SK-N-SH treated with all-trans-retinoic acid at 6 μM for 48 hours (cell line): ENCODE measurements at regions not wholly inside any gene's neighbourhood (a gene's known extent, or its start where the extent isn't known, plus 50 kb on each side); places are given as distances from the start of the nearest gene placed in this dataset.

Experiments used
- ATAC-seq: fragments of 200-7000 bp; cut with Tn5 transposase; 3 replicates; pipeline ENCODE4 v1.9.1; 2020; ENCODE audit warnings: mild to moderate bottlenecking, moderate library complexity
- ARNTL ChIP-seq: fragments of 450-650 bp; formaldehyde crosslinking; IDR thresholded peaks from 2 replicates; pipeline ENCODE4 v1.5.0; 2020; ENCODE audit warnings: low read depth, mild to moderate bottlenecking, moderate library complexity, borderline replicate concordance
- BACH2 ChIP-seq: fragments of 250-450 bp; sonication (Bioruptor Pico); IDR thresholded peaks from 2 replicates; pipeline ENCODE4 v1.9.0; 2021; ENCODE audit warnings: mild to moderate bottlenecking, borderline replicate concordance
- CREB5 ChIP-seq: fragments of 250-450 bp; sonication (Bioruptor Pico); IDR thresholded peaks from 2 replicates; pipeline ENCODE4 v1.5.1; 2020; ENCODE audit warnings: low read depth, mild to moderate bottlenecking, moderate library complexity
- CSDC2 ChIP-seq: fragments of 250-450 bp; sonication (Bioruptor Pico); IDR thresholded peaks from 2 replicates; pipeline ENCODE4 v1.5.0; 2020; ENCODE audit warnings: mild to moderate bottlenecking, moderate library complexity
- CSRNP3 ChIP-seq: fragments of 250-450 bp; sonication (Bioruptor Pico); IDR thresholded peaks from 2 replicates; pipeline ENCODE4 v1.5.1; 2021; ENCODE audit warnings: mild to moderate bottlenecking, moderate library complexity
- ESRRG ChIP-seq: fragments of 250-450 bp; sonication (Bioruptor Pico); IDR thresholded peaks from 2 replicates; pipeline ENCODE4 v1.6.1; 2021; ENCODE audit warnings: mild to moderate bottlenecking
- GLIS3 ChIP-seq: fragments of 250-450 bp; sonication (Bioruptor Pico); IDR thresholded peaks from 2 replicates; pipeline ENCODE4 v1.5.0; 2020; ENCODE audit warnings: mild to moderate bottlenecking, moderate library complexity
- ISL1 ChIP-seq: fragments of 250-450 bp; sonication (Bioruptor Pico); IDR thresholded peaks from 2 replicates; pipeline ENCODE4 v2.1.2; 2022; ENCODE audit warnings: mild to moderate bottlenecking, moderate library complexity
- OSR1 ChIP-seq: fragments of 250-450 bp; sonication (Bioruptor Pico); IDR thresholded peaks from 2 replicates; pipeline ENCODE4 v1.8.0; 2022; ENCODE audit warnings: moderate library complexity, mild to moderate bottlenecking, inconsistent platforms
- PPARA ChIP-seq: fragments of 250-450 bp; sonication (Bioruptor Pico); IDR thresholded peaks from 2 replicates; pipeline ENCODE4 v1.5.0; 2020; ENCODE audit warnings: mild to moderate bottlenecking, borderline replicate concordance
- RARB ChIP-seq: fragments of 250-450 bp; sonication (Bioruptor Pico); IDR thresholded peaks from 2 replicates; pipeline ENCODE4 v1.8.0; 2021; ENCODE audit warnings: mild to moderate bottlenecking, moderate library complexity
- SNAI2 ChIP-seq: fragments of 250-450 bp; sonication (Bioruptor Pico); IDR thresholded peaks from 2 replicates; pipeline ENCODE4 v1.5.0; 2020; ENCODE audit warnings: mild to moderate bottlenecking, moderate library complexity
- TOX ChIP-seq: fragments of 250-450 bp; sonication (Bioruptor Pico); IDR thresholded peaks from 2 replicates; pipeline ENCODE4 v1.8.0; 2021; ENCODE audit warnings: mild to moderate bottlenecking, moderate library complexity, borderline replicate concordance
- ZC3H10 ChIP-seq: fragments of 250-450 bp; sonication (Bioruptor Pico); IDR thresholded peaks from 2 replicates; pipeline ENCODE4 v1.5.1; 2021; ENCODE audit warnings: mild to moderate bottlenecking, moderate library complexity
- ZFP3 ChIP-seq: fragments of 250-450 bp; sonication (Bioruptor Pico); IDR thresholded peaks from 2 replicates; pipeline ENCODE4 v1.5.0; 2020; ENCODE audit warnings: mild to moderate bottlenecking, moderate library complexity
- ZFP30 ChIP-seq: fragments of 450-650 bp; formaldehyde crosslinking; IDR thresholded peaks from 2 replicates; pipeline ENCODE4 v1.5.0; 2022; ENCODE audit warnings: mild to moderate bottlenecking, moderate library complexity
- ZNF565 ChIP-seq: fragments of 450-650 bp; formaldehyde crosslinking; conservative IDR thresholded peaks from 2 replicates; pipeline ENCODE4 v1.5.0; 2020; ENCODE audit warnings: low read depth, mild to moderate bottlenecking, moderate library complexity
- ZNF70 ChIP-seq: fragments of 450-650 bp; formaldehyde crosslinking; IDR thresholded peaks from 2 replicates; pipeline ENCODE4 v1.5.0; 2020; ENCODE audit warnings: mild to moderate bottlenecking, moderate library complexity
- ZNF8 ChIP-seq: fragments of 450-650 bp; formaldehyde crosslinking; IDR thresholded peaks from 2 replicates; pipeline ENCODE4 v1.5.0; 2020; ENCODE audit warnings: mild to moderate bottlenecking, moderate library complexity
- TF ChIP-seq, protein P1 (sequence below): fragments of 250-450 bp; sonication (Bioruptor Pico); IDR thresholded peaks from 2 replicates; pipeline ENCODE4 v1.8.0; 2020; ENCODE audit warnings: mild to moderate bottlenecking, moderate library complexity, borderline replicate concordance
- TF ChIP-seq, protein P2 (sequence below): fragments of 250-450 bp; sonication (Bioruptor Pico); IDR thresholded peaks from 2 replicates; pipeline ENCODE4 v1.5.0; 2020; ENCODE audit warnings: mild to moderate bottlenecking, moderate library complexity
- TF ChIP-seq, protein P3 (sequence below): fragments of 250-450 bp; sonication (Bioruptor Pico); IDR thresholded peaks from 2 replicates; pipeline ENCODE4 v1.8.0; 2021; ENCODE audit warnings: low read depth, mild to moderate bottlenecking, moderate library complexity, borderline replicate concordance

DNA sequence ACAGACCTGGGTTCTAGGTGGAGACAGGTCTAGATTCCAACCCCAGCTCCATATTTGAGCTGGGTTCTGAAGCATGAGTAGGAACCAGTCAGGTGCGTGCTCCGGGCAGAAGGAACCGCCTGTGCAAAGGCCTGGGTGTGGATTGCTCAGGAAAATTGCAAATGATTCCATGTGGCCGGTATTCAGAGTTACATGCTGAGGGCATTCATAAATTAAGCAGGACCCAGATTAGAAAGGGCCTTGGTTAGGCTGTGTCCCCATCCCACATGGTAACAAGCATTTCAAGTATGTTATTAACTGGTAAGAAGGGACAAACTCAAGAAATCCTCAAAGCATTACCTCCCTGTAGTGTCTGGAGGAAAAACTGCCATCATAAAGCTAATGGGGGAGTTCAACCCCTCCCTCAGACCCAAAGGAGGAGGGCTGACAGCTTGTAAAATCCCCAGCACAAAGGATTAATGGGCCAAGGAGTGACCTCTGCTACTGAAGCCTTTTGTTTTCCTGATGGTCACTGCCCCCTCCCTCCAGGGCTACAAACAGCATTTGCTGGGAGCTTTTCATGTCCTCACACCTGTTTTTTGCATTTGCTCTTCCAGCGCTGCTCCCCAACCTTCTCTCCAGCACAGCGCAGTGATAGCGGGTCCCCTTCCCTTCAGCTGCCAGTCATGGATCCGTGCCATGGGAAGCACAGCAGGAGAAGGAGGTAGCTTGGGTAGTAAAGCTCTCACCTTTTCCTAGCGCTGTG, 218.0 kb downstream of the C16orf95 start:
- TF ChIP-seq, protein P1, sequence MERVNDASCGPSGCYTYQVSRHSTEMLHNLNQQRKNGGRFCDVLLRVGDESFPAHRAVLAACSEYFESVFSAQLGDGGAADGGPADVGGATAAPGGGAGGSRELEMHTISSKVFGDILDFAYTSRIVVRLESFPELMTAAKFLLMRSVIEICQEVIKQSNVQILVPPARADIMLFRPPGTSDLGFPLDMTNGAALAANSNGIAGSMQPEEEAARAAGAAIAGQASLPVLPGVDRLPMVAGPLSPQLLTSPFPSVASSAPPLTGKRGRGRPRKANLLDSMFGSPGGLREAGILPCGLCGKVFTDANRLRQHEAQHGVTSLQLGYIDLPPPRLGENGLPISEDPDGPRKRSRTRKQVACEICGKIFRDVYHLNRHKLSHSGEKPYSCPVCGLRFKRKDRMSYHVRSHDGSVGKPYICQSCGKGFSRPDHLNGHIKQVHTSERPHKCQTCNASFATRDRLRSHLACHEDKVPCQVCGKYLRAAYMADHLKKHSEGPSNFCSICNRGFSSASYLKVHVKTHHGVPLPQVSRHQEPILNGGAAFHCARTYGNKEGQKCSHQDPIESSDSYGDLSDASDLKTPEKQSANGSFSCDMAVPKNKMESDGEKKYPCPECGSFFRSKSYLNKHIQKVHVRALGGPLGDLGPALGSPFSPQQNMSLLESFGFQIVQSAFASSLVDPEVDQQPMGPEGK (CRISPR knock-in tag), result no peak
- TF ChIP-seq BACH2 (CRISPR knock-in tag), result no peak
- TF ChIP-seq, protein P2, sequence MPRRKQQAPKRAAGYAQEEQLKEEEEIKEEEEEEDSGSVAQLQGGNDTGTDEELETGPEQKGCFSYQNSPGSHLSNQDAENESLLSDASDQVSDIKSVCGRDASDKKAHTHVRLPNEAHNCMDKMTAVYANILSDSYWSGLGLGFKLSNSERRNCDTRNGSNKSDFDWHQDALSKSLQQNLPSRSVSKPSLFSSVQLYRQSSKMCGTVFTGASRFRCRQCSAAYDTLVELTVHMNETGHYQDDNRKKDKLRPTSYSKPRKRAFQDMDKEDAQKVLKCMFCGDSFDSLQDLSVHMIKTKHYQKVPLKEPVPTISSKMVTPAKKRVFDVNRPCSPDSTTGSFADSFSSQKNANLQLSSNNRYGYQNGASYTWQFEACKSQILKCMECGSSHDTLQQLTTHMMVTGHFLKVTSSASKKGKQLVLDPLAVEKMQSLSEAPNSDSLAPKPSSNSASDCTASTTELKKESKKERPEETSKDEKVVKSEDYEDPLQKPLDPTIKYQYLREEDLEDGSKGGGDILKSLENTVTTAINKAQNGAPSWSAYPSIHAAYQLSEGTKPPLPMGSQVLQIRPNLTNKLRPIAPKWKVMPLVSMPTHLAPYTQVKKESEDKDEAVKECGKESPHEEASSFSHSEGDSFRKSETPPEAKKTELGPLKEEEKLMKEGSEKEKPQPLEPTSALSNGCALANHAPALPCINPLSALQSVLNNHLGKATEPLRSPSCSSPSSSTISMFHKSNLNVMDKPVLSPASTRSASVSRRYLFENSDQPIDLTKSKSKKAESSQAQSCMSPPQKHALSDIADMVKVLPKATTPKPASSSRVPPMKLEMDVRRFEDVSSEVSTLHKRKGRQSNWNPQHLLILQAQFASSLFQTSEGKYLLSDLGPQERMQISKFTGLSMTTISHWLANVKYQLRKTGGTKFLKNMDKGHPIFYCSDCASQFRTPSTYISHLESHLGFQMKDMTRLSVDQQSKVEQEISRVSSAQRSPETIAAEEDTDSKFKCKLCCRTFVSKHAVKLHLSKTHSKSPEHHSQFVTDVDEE (CRISPR knock-in tag), result no peak
- TF ChIP-seq ESRRG (CRISPR knock-in tag), result no peak
- TF ChIP-seq ZNF565 (CRISPR knock-in tag), result no peak
- no peak for TF ChIP-seq PPARA
- no peak for TF ChIP-seq OSR1 (CRISPR knock-in tag)
- no peak for TF ChIP-seq SNAI2 (CRISPR knock-in tag)
- TF ChIP-seq GLIS3, result no peak
- TF ChIP-seq ZNF8 (CRISPR knock-in tag), result no peak
- no peak for TF ChIP-seq ZNF70
- no peak for TF ChIP-seq ZFP30
- TF ChIP-seq TOX (CRISPR knock-in tag), result no peak
- no peak for ATAC-seq

DNA sequence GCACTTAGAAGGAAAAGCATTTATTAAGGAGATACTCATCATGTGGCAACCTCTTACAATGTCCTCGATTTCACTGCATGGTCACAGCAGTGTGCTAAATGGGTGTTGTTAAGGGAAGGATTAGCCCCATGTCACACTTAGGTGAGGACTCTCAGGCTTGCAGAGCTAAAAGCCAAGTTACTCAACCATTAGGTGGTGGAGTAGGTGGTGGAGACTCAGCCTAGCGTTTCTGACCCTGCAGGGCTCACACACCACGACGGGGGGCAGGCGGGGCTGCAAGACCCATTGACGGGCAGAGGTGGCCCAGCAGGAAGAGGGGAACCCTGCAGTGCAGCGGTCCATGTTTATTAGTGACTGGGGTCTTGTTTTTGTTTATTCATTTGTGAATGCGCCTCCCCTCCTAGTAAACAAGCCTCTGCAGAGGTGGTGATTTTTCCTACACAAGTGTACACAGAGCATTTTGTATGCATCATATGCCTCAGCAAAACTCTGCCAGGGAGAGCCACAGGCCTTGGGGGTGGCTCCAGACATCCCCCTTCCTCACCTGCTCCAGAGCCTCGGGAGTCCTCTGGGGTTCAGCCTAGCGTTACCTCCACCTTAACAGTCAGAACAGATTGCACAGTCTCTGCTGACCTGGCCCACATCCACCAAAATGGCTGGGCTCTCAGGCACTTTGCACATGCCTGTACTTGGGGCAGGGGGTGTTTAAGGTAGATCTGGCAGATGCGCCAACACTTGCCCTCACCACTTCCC, 216.7 kb downstream of the C16orf95 start:
- no peak for ATAC-seq
- TF ChIP-seq, protein P3, sequence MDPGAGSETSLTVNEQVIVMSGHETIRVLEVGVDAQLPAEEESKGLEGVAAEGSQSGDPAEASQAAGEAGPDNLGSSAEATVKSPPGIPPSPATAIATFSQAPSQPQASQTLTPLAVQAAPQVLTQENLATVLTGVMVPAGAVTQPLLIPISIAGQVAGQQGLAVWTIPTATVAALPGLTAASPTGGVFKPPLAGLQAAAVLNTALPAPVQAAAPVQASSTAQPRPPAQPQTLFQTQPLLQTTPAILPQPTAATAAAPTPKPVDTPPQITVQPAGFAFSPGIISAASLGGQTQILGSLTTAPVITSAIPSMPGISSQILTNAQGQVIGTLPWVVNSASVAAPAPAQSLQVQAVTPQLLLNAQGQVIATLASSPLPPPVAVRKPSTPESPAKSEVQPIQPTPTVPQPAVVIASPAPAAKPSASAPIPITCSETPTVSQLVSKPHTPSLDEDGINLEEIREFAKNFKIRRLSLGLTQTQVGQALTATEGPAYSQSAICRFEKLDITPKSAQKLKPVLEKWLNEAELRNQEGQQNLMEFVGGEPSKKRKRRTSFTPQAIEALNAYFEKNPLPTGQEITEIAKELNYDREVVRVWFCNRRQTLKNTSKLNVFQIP, result no peak
- TF ChIP-seq, protein P2 (CRISPR knock-in tag), result no peak
- TF ChIP-seq GLIS3 (no peak), ZFP3 (no peak), OSR1 (CRISPR knock-in tag) (no peak), CREB5 (CRISPR knock-in tag) (no peak), CSRNP3 (CRISPR knock-in tag) (no peak), ESRRG (CRISPR knock-in tag) (no peak), ZNF8 (CRISPR knock-in tag) (no peak), TOX (CRISPR knock-in tag) (no peak), ZFP30 (no peak), BACH2 (CRISPR knock-in tag) (no peak), ISL1 (CRISPR knock-in tag) (no peak), CSDC2 (no peak), ZNF70 (no peak), ARNTL (CRISPR knock-in tag) (no peak), SNAI2 (CRISPR knock-in tag) (no peak), RARB (no peak), ZC3H10 (CRISPR knock-in tag) (no peak), ZNF565 (CRISPR knock-in tag) (no peak)
